Cardiac muscle cell (in vitro differentiated cells and primary cell): ENCODE measurements at regions not wholly inside any gene's neighbourhood (a gene's known extent, or its start where the extent isn't known, plus 50 kb on each side); places are given as distances from the start of the nearest gene placed in this dataset.

Source experiments
- DNase-seq, 2 donors: peaks; one replicate each; pipeline versions ENCODE4 v3.0.0 to v3.0.0-alpha.2; 2010 to 2017; ENCODE audit warnings: low read depth in 1 of 2, low spot score in 1 of 2
- H3K27ac ChIP-seq: fragments of 200-600 bp; sonication (generic); 2 replicates; pipeline ENCODE4 v1.5.1; 2016
- H3K27me3 ChIP-seq: fragments of 200-600 bp; sonication (generic); 2 replicates; pipeline ENCODE4 v1.6.0; 2016; ENCODE audit warnings: control low read depth
- H3K36me3 ChIP-seq: fragments of 200-600 bp; sonication (generic); 2 replicates; pipeline ENCODE4 v1.5.1; 2016; ENCODE audit warnings: control low read depth
- H3K4me1 ChIP-seq: fragments of 200-600 bp; sonication (generic); 2 replicates; pipeline ENCODE4 v1.8.1; 2017; ENCODE audit warnings: low read depth, mild to moderate bottlenecking, mixed run types
- H3K4me3 ChIP-seq: fragments of 200-600 bp; sonication (generic); 2 replicates; pipeline ENCODE4 v1.5.1; 2016; ENCODE audit warnings: mild to moderate bottlenecking
- H3K9me3 ChIP-seq: fragments of 200-600 bp; sonication (generic); 2 replicates; pipeline ENCODE4 v1.5.1; 2017; ENCODE audit warnings: low read depth, mild to moderate bottlenecking, control low read depth
- CTCF ChIP-seq: IDR thresholded peaks from 2 replicates; pipeline ENCODE4 v1.5.1; 2012; ENCODE audit warnings: low read depth, mild to moderate bottlenecking, low read length

- Histone ChIP-seq H3K27me3 (no peaks in the 10 kb centered on the region), H3K4me1 (peaks cover 13% of the 10 kb centered on the region), H3K27ac (no peak overlapping the region), H3K4me3 (no peak overlapping the region), H3K36me3 (no peaks in the 10 kb centered on the region), H3K9me3 (no peaks in the 10 kb centered on the region)
- peak in 1 of 2 donors; percentile 35 for DNase-seq
- TF ChIP-seq CTCF: no peak
Observed at GRCh38 chr5:174573221-174573994, 151.0 kb upstream of the MSX2 start.

- no peak for DNase-seq
- peaks cover 19% of the 10 kb centered on the region for H3K4me1 ChIP-seq
- H3K4me3 ChIP-seq: no peak overlapping the region
- H3K27me3 ChIP-seq: no peaks in the 10 kb centered on the region
- no peak overlapping the region for H3K27ac ChIP-seq
- H3K9me3 ChIP-seq: no peaks in the 10 kb centered on the region
- H3K36me3 ChIP-seq: no peaks in the 10 kb centered on the region
- no peak for TF ChIP-seq CTCF
Observed at GRCh38 chr5:174575043-174575442, 149.3 kb upstream of the MSX2 start.

GRCh38 chr5:174576042-174576441, 148.3 kb upstream of the MSX2 start:
- Histone ChIP-seq H3K27ac (no peak overlapping the region), H3K36me3 (no peaks in the 10 kb centered on the region), H3K27me3 (no peaks in the 10 kb centered on the region), H3K9me3 (no peaks in the 10 kb centered on the region), H3K4me1 (peaks cover 19% of the 10 kb centered on the region), H3K4me3 (no peak overlapping the region)
- DNase-seq: no peak
- no peak for TF ChIP-seq CTCF

GRCh38 chr5:174581479-174581878, 142.9 kb upstream of the MSX2 start:
- no peaks in the 10 kb centered on the region for H3K36me3 ChIP-seq
- no peak overlapping the region for H3K27ac ChIP-seq
- no peak overlapping the region for H3K4me3 ChIP-seq
- peaks cover 6% of the 10 kb centered on the region for H3K4me1 ChIP-seq
- peak; percentile 65 for TF ChIP-seq CTCF
- H3K27me3 ChIP-seq: no peaks in the 10 kb centered on the region
- no peaks in the 10 kb centered on the region for H3K9me3 ChIP-seq
- DNase-seq: peak; percentile 46 to 81

GRCh38 chr5:174581894-174582293, 142.5 kb upstream of the MSX2 start:
- DNase-seq: no peak
- Histone ChIP-seq H3K4me1 (peaks cover 6% of the 10 kb centered on the region), H3K9me3 (no peaks in the 10 kb centered on the region), H3K27me3 (no peaks in the 10 kb centered on the region), H3K36me3 (no peaks in the 10 kb centered on the region), H3K27ac (no peak overlapping the region), H3K4me3 (no peak overlapping the region)
- TF ChIP-seq CTCF: no peak
